IMR-90 (cell line): ENCODE measurements at regions not wholly inside any gene's neighbourhood (a gene's known extent, or its start where the extent isn't known, plus 50 kb on each side); places are given as distances from the start of the nearest gene placed in this dataset.

Source experiments
- ATAC-seq: fragments of 200-7000 bp; cut with Tn5 transposase; 2 replicates; pipeline ENCODE4 v1.9.1; 2020; ENCODE audit warnings: low read depth, mild to moderate bottlenecking, moderate library complexity
- BruUV-seq: library from RNA; stranded (reverse); fragments of 400-500 nt; replicated peaks from 2 replicates; lab custom pipeline; 2021; lab: Mats Ljungman, UMichigan
- CTCF ChIA-PET: fragments of 300-600 bp; formaldehyde crosslinking; extraction: SDS; loops from one replicate; lab custom pipeline; 2021; ENCODE audit warnings: antibody characterized with exemption; lab: Yijun Ruan, JAX
- POLR2A ChIA-PET: fragments of 300-600 bp; sonication (Branson Sonifier 250); formaldehyde crosslinking; loops from one replicate; lab custom pipeline; 2022; ENCODE audit warnings: antibody characterized with exemption; ENCODE audit not compliant: unreplicated experiment; lab: Charles Lee
- DNase-seq: peaks from one replicate; pipeline ENCODE4 v3.0.0; 2013
- H2AFZ ChIP-seq: replicated peaks from 2 replicates; pipeline ENCODE3; 2013; ENCODE audit warnings: low read length, mild to moderate bottlenecking; ENCODE audit not compliant: poor library complexity
- H2AK5ac ChIP-seq: 2 replicates; pipeline ENCODE4 v1.6.1; 2013; ENCODE audit warnings: low read depth, low read length, inconsistent platforms
- H2AK9ac ChIP-seq: replicated peaks from 2 replicates; pipeline ENCODE3; 2013; ENCODE audit warnings: mild to moderate bottlenecking, low read depth, low read length, moderate library complexity; ENCODE audit not compliant: poor library complexity
- H2BK120ac ChIP-seq: 2 replicates; pipeline ENCODE4 v1.6.1; 2013; ENCODE audit warnings: low read depth, low read length, inconsistent platforms
- H2BK15ac ChIP-seq: 3 replicates; pipeline ENCODE4 v1.6.1; 2013; ENCODE audit warnings: low read depth, low read length, inconsistent platforms
- H2BK20ac ChIP-seq: 2 replicates; pipeline ENCODE4 v1.6.1; 2013; ENCODE audit warnings: low read depth, mild to moderate bottlenecking, inconsistent platforms, low read length, moderate library complexity
- H2BK5ac ChIP-seq: 2 replicates; pipeline ENCODE4 v1.6.1; 2013; ENCODE audit warnings: mild to moderate bottlenecking, low read depth, low read length, inconsistent platforms; ENCODE audit not compliant: poor library complexity, severe bottlenecking
- H3K14ac ChIP-seq: replicated peaks from 2 replicates; pipeline ENCODE4 v1.6.1; 2013; ENCODE audit warnings: low read depth, low read length, inconsistent platforms
- H3K18ac ChIP-seq: 2 replicates; pipeline ENCODE4 v1.6.1; 2013; ENCODE audit warnings: low read depth, low read length, control low read depth
- H3K23ac ChIP-seq: 2 replicates; pipeline ENCODE4 v1.6.1; 2013; ENCODE audit warnings: low read depth, low read length, inconsistent platforms
- H3K27ac ChIP-seq: 2 replicates; pipeline ENCODE4 v1.5.1; 2013; ENCODE audit warnings: mild to moderate bottlenecking, control low read depth, low read length; ENCODE audit not compliant: insufficient read depth
- H3K27me3 ChIP-seq: 2 replicates; pipeline ENCODE4 v1.6.1; 2013; ENCODE audit warnings: low read length; ENCODE audit not compliant: control insufficient read depth, insufficient read depth
- H3K36me3 ChIP-seq: 2 replicates; pipeline ENCODE4 v1.6.1; 2013; ENCODE audit warnings: low read length, mixed read lengths; ENCODE audit not compliant: control insufficient read depth, insufficient read depth
- H3K4ac ChIP-seq: 2 replicates; pipeline ENCODE4 v1.6.1; 2013; ENCODE audit warnings: low read depth, low read length, inconsistent platforms
- H3K4me1 ChIP-seq: 2 replicates; pipeline ENCODE4 v1.6.1; 2013; ENCODE audit warnings: low read length, mixed read lengths; ENCODE audit not compliant: control insufficient read depth, insufficient read depth
- H3K4me2 ChIP-seq: 2 replicates; pipeline ENCODE4 v1.6.1; 2013; ENCODE audit warnings: low read depth, mild to moderate bottlenecking, control low read depth, low read length, moderate library complexity
- H3K4me3 ChIP-seq: 2 replicates; pipeline ENCODE4 v1.5.1; 2013; ENCODE audit warnings: low read depth, mild to moderate bottlenecking, control low read depth, low read length, moderate library complexity; ENCODE audit not compliant: insufficient read depth
- H3K56ac ChIP-seq: 2 replicates; pipeline ENCODE4 v1.6.1; 2013; ENCODE audit warnings: low read length, inconsistent platforms; ENCODE audit not compliant: insufficient read depth; ENCODE audit errors: extremely low read depth
- H3K79me1 ChIP-seq, 2 experiments: 2 replicates each; pipeline ENCODE4 v1.6.1; 2013; ENCODE audit warnings: low read length in 2 of 2, inconsistent platforms in 1 of 2, low read depth in 1 of 2
- H3K9ac ChIP-seq: 2 replicates; pipeline ENCODE4 v1.6.1; 2013; ENCODE audit warnings: low read depth, low read length, control low read depth
- H3K9me1 ChIP-seq: 2 replicates; pipeline ENCODE4 v1.6.1; 2013; ENCODE audit warnings: low read length, inconsistent platforms; ENCODE audit not compliant: insufficient read depth
- H3K9me3 ChIP-seq: 2 replicates; pipeline ENCODE4 v1.6.1; 2013; ENCODE audit warnings: low read length; ENCODE audit not compliant: control insufficient read depth, insufficient read depth
- H4K20me1 ChIP-seq: 2 replicates; pipeline ENCODE4 v1.6.1; 2013; ENCODE audit warnings: low read length, inconsistent platforms; ENCODE audit not compliant: insufficient read depth
- H4K5ac ChIP-seq: 2 replicates; pipeline ENCODE4 v1.6.1; 2013; ENCODE audit warnings: mild to moderate bottlenecking, low read depth, low read length, control low read depth
- H4K8ac ChIP-seq, 2 experiments: 2 replicates each; pipeline ENCODE4 v1.6.1; 2013; ENCODE audit warnings: low read depth in 2 of 2, low read length in 2 of 2, control low read depth in 1 of 2, inconsistent platforms in 1 of 2
- H4K91ac ChIP-seq: 2 replicates; pipeline ENCODE4 v1.6.1; 2013; ENCODE audit warnings: low read depth, low read length, inconsistent platforms; ENCODE audit not compliant: insufficient read depth
- BHLHE40 ChIP-seq: fragments of 150-350 bp; IDR thresholded peaks from 2 replicates; pipeline ENCODE4 v1.6.1; 2016; ENCODE audit warnings: mild to moderate bottlenecking, low read depth, low read length
- CEBPB ChIP-seq: IDR thresholded peaks from 2 replicates; pipeline ENCODE4 v1.6.1; 2012; ENCODE audit warnings: low read depth, low read length, improper control_type of control experiment
- CHD1 ChIP-seq: IDR thresholded peaks from 2 replicates; pipeline ENCODE4 v1.6.1; 2012; ENCODE audit warnings: low read depth, low read length, improper control_type of control experiment
- FOS ChIP-seq: fragments of 150-350 bp; IDR thresholded peaks from 2 replicates; pipeline ENCODE4 v1.6.1; 2016; ENCODE audit warnings: low read depth, low read length
- MAFK ChIP-seq: IDR thresholded peaks from 2 replicates; pipeline ENCODE4 v1.6.1; 2012; ENCODE audit warnings: low read depth, low read length, improper control_type of control experiment
- MAZ ChIP-seq: IDR thresholded peaks from 2 replicates; pipeline ENCODE4 v1.6.1; 2012; ENCODE audit warnings: low read depth, mild to moderate bottlenecking, low read length, improper control_type of control experiment, moderate library complexity, borderline replicate concordance
- MXI1 ChIP-seq: IDR thresholded peaks from 2 replicates; pipeline ENCODE4 v1.6.1; 2012; ENCODE audit warnings: low read depth, mild to moderate bottlenecking, low read length, moderate library complexity, borderline replicate concordance
- NFE2L2 ChIP-seq: fragments of 150-350 bp; IDR thresholded peaks from 2 replicates; pipeline ENCODE4 v1.6.1; 2016; ENCODE audit warnings: low read depth, mild to moderate bottlenecking, low read length
- POLR2A ChIP-seq: IDR thresholded peaks from 2 replicates; pipeline ENCODE4 v1.6.1; 2012; ENCODE audit warnings: mild to moderate bottlenecking, low read depth, low read length
- RAD21 ChIP-seq: IDR thresholded peaks from 2 replicates; pipeline ENCODE4 v1.6.1; 2012; ENCODE audit warnings: low read length, improper control_type of control experiment
- RCOR1 ChIP-seq: IDR thresholded peaks from 2 replicates; pipeline ENCODE4 v1.6.1; 2012; ENCODE audit warnings: mild to moderate bottlenecking, low read length, improper control_type of control experiment; ENCODE audit not compliant: insufficient replicate concordance
- RFX5 ChIP-seq: IDR thresholded peaks from 2 replicates; pipeline ENCODE4 v1.8.0; 2012; ENCODE audit warnings: low read depth, mild to moderate bottlenecking, low read length, moderate library complexity
- SMC3 ChIP-seq: fragments of 150-350 bp; IDR thresholded peaks from 2 replicates; pipeline ENCODE4 v1.6.1; 2016; ENCODE audit warnings: low read depth, mild to moderate bottlenecking, antibody characterized with exemption, low read length, moderate library complexity
- WGBS, 2 experiments: methylation state at CpG; one replicate each; pipeline versions ENCODE4 v1.1.5 to v1.1.7; 2013; ENCODE audit warnings: missing lambda C conversion rate in 2 of 2; ENCODE audit not compliant: insufficient read length in 1 of 2; ENCODE audit errors: extremely low coverage in 2 of 2; 5-methylcytosine and 5-hydroxymethylcytosine counted together
- dilution Hi-C: fragments of 300-500 bp; cut with HindIII; formaldehyde crosslinking; loops from one replicate; pipeline ENCODE4 v1.14.3; 2018; ENCODE audit warnings: low sequenced_read_pairs; ENCODE audit not compliant: unreplicated experiment
- in situ Hi-C: fragments of 300-500 bp; cut with MboI; formaldehyde crosslinking; loops from 3 replicates; pipeline ENCODE4 v1.14.3; 2019; ENCODE audit warnings: low sequenced_read_pairs, inconsistent platforms, mixed read lengths
- intact Hi-C: fragments of 100-400 bp; cut with micrococcal nuclease; formaldehyde crosslinking; loops from 2 replicates; pipeline ENCODE4 v1.10.0; 2022
- TF ChIP-seq, protein P1 (sequence below): fragments of 150-350 bp; IDR thresholded peaks from 2 replicates; pipeline ENCODE4 v1.6.1; 2017; ENCODE audit warnings: mild to moderate bottlenecking, antibody characterized with exemption, low read length, low read depth
- TF ChIP-seq, protein P2 (sequence below): conservative IDR thresholded peaks from 2 replicates; pipeline ENCODE4 v1.5.1; 2012; ENCODE audit warnings: mild to moderate bottlenecking, low read depth, low read length, improper control_type of control experiment
- TF ChIP-seq, protein P3 (sequence below): fragments of 150-350 bp; IDR thresholded peaks from 2 replicates; pipeline ENCODE4 v1.6.1; 2016; ENCODE audit warnings: low read depth, mild to moderate bottlenecking, low read length, moderate library complexity, borderline replicate concordance

DNA sequence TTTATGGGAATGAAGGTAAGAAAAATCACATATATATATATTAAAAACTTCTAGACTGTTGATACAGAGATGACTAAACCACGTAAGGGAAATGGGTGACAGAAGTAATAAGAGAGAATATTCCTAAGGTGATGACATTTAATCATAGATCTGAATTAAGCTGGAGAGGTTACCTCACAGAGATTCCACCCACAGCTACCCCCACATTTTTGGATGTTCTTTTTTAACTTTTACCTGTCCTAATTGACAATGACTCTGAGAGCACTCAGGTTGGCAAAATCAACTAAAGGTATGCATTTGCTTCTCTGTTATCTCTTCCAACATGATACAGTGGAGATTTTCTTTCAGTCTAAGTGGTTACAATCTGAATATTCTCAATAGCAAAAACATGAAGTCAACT lies 1280.6 kb downstream of the CDH11 start:
- Histone ChIP-seq H3K56ac (no peak overlapping the region), H3K4me1 (no peaks in the 10 kb centered on the region), H3K18ac (no peak overlapping the region), H3K14ac (no peak overlapping the region), H2BK15ac (no peak overlapping the region), H2BK20ac (no peak overlapping the region), H3K4me3 (no peak overlapping the region), H2AK9ac (no peak overlapping the region), H2BK5ac (no peak overlapping the region), H4K91ac (no peak overlapping the region), H2AK5ac (no peak overlapping the region), H3K9ac (no peak overlapping the region), H4K8ac (no peak overlapping the region), H2BK120ac (no peak overlapping the region), H3K27ac (no peak overlapping the region), H3K79me1 (no peaks in the 10 kb centered on the region), H4K5ac (no peak overlapping the region), H3K36me3 (no peaks in the 10 kb centered on the region), H3K4ac (no peak overlapping the region), H3K4me2 (no peak overlapping the region), H2AFZ (no peak overlapping the region), H3K23ac (no peak overlapping the region), H4K20me1 (no peaks in the 10 kb centered on the region), H3K9me1 (no peaks in the 10 kb centered on the region), H3K9me3 (no peaks in the 10 kb centered on the region; the same call in 1 of the 2 replicates), H3K27me3 (no peaks in the 10 kb centered on the region)
- in situ Hi-C loops (no loop called here), dilution Hi-C loops (no loop called here), intact Hi-C loops (no loop called here)
- no peak for TF ChIP-seq POLR2A
- no peak for TF ChIP-seq CEBPB
- TF ChIP-seq RCOR1, result no peak
- TF ChIP-seq FOS, result no peak
- TF ChIP-seq, protein P1, sequence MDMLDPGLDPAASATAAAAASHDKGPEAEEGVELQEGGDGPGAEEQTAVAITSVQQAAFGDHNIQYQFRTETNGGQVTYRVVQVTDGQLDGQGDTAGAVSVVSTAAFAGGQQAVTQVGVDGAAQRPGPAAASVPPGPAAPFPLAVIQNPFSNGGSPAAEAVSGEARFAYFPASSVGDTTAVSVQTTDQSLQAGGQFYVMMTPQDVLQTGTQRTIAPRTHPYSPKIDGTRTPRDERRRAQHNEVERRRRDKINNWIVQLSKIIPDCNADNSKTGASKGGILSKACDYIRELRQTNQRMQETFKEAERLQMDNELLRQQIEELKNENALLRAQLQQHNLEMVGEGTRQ, result no peak
- TF ChIP-seq MXI1, result no peak
- no peak for TF ChIP-seq CHD1
- no peak for TF ChIP-seq SMC3
- no peak for TF ChIP-seq NFE2L2
- no peak for TF ChIP-seq MAFK
- TF ChIP-seq RFX5, result no peak
- TF ChIP-seq BHLHE40, result no peak
- no peak for TF ChIP-seq MAZ
- TF ChIP-seq, protein P2, sequence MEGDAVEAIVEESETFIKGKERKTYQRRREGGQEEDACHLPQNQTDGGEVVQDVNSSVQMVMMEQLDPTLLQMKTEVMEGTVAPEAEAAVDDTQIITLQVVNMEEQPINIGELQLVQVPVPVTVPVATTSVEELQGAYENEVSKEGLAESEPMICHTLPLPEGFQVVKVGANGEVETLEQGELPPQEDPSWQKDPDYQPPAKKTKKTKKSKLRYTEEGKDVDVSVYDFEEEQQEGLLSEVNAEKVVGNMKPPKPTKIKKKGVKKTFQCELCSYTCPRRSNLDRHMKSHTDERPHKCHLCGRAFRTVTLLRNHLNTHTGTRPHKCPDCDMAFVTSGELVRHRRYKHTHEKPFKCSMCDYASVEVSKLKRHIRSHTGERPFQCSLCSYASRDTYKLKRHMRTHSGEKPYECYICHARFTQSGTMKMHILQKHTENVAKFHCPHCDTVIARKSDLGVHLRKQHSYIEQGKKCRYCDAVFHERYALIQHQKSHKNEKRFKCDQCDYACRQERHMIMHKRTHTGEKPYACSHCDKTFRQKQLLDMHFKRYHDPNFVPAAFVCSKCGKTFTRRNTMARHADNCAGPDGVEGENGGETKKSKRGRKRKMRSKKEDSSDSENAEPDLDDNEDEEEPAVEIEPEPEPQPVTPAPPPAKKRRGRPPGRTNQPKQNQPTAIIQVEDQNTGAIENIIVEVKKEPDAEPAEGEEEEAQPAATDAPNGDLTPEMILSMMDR, result no peak
- TF ChIP-seq RAD21, result no peak
- TF ChIP-seq, protein P3, sequence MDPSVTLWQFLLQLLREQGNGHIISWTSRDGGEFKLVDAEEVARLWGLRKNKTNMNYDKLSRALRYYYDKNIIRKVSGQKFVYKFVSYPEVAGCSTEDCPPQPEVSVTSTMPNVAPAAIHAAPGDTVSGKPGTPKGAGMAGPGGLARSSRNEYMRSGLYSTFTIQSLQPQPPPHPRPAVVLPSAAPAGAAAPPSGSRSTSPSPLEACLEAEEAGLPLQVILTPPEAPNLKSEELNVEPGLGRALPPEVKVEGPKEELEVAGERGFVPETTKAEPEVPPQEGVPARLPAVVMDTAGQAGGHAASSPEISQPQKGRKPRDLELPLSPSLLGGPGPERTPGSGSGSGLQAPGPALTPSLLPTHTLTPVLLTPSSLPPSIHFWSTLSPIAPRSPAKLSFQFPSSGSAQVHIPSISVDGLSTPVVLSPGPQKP, result no peak
- no TSS peak for BruUV-seq
- CTCF ChIA-PET, result no interaction called here
- no CpG with 5 or more reads among the region's 1 CpG for WGBS, 2 experiments
- DNase-seq, result no peak
- POLR2A ChIA-PET, result no interaction called here
- no peak for ATAC-seq
